A549 (cell line): ENCODE measurements at regions not wholly inside any gene's neighbourhood (a gene's known extent, or its start where the extent isn't known, plus 50 kb on each side); places are given as distances from the start of the nearest gene placed in this dataset.

ENCODE experiments used
- ATAC-seq, 2 experiments: fragments of 200-7000 bp in 1 of 2; fragments of >200 bp in 1 of 2; cut with Nextera tagmentation in 1 of 2; cut with Tn5 transposase in 1 of 2; 3 replicates each; pipeline versions ENCODE4 v1.8.0 to v1.9.1; 2018 to 2020; ENCODE audit warnings: mild to moderate bottlenecking in 1 of 2, moderate library complexity in 1 of 2
- CTCF ChIA-PET: fragments of 300-600 bp; sonication (Branson Sonifier 250); formaldehyde crosslinking; extraction: SDS; loops from one replicate; lab custom pipeline; 2021; ENCODE audit warnings: antibody characterized with exemption, inconsistent platforms; lab: Yijun Ruan, JAX
- POLR2A ChIA-PET: fragments of 350-600 bp; formaldehyde crosslinking; extraction: SDS; loops from one replicate; lab custom pipeline; 2021; ENCODE audit warnings: antibody characterized with exemption, inconsistent platforms; lab: Yijun Ruan, JAX
- DNase-seq, 2 experiments: peaks; one replicate each; pipeline versions ENCODE4 v3.0.0 to v3.0.0-alpha.2; 2011 to 2016; ENCODE audit warnings: low read depth in 1 of 2, low spot score in 1 of 2
- FAIRE-seq: peaks from 2 replicates; lab custom pipeline; 2011; peaks lifted over from hg19 to GRCh38; lab: Jason Lieb, UNC
- H3K27ac ChIP-seq, 2 experiments: fragments of >200 bp; sonication (Bioruptor Twin); formaldehyde crosslinking; 3 replicates each; pipeline ENCODE4 v1.5.1; 2016 to 2017
- H3K4me1 ChIP-seq: fragments of >200 bp; sonication (Bioruptor Twin); formaldehyde crosslinking; 3 replicates; pipeline ENCODE4 v1.6.1; 2016
- H3K4me2 ChIP-seq: fragments of >200 bp; sonication (Bioruptor Twin); formaldehyde crosslinking; 3 replicates; pipeline ENCODE4 v1.6.1; 2016
- H3K4me3 ChIP-seq: fragments of >200 bp; sonication (Bioruptor Twin); formaldehyde crosslinking; 3 replicates; pipeline ENCODE4 v1.5.1; 2016
- H3K9me3 ChIP-seq: fragments of >200 bp; sonication (Bioruptor Twin); formaldehyde crosslinking; 3 replicates; pipeline ENCODE4 v1.6.1; 2016
- CBX8 ChIP-seq: fragments of 200-600 bp; sonication (generic); IDR thresholded peaks from 2 replicates; pipeline ENCODE4 v1.6.1; 2016
- CEBPB ChIP-seq, 2 experiments: fragments of >200 bp in 1 of 2; sonication (Bioruptor Twin) in 1 of 2; formaldehyde crosslinking in 1 of 2; IDR thresholded peaks; 2 replicates each; pipeline ENCODE4 v1.6.1; 2012 to 2016
- CHD2 ChIP-seq: fragments of 150-350 bp; IDR thresholded peaks from 2 replicates; pipeline ENCODE4 v1.6.1; 2014; ENCODE audit warnings: low read length; ENCODE audit not compliant: partially characterized antibody
- CHD4 ChIP-seq: fragments of 200-600 bp; sonication (generic); IDR thresholded peaks from 2 replicates; pipeline ENCODE4 v1.6.1; 2016; ENCODE audit warnings: antibody characterized with exemption, mild to moderate bottlenecking, borderline replicate concordance
- E2F6 ChIP-seq: IDR thresholded peaks from 2 replicates; pipeline ENCODE4 v1.6.1; 2012; ENCODE audit warnings: low read depth, borderline replicate concordance
- EHF ChIP-seq: fragments of 250-450 bp; sonication (Bioruptor Pico); IDR thresholded peaks from 2 replicates; pipeline ENCODE4 v1.5.0; 2020; ENCODE audit warnings: mild to moderate bottlenecking
- EHMT2 ChIP-seq: fragments of 200-600 bp; sonication (generic); IDR thresholded peaks from 2 replicates; pipeline ENCODE4 v1.6.1; 2016; ENCODE audit warnings: antibody characterized with exemption, low read depth, mild to moderate bottlenecking, moderate library complexity
- FOXS1 ChIP-seq: fragments of 250-450 bp; sonication (Bioruptor Pico); IDR thresholded peaks from 2 replicates; pipeline ENCODE4 v1.5.0; 2020; ENCODE audit warnings: mild to moderate bottlenecking, moderate library complexity
- GATA3 ChIP-seq: IDR thresholded peaks from 2 replicates; pipeline ENCODE4 v1.6.1; 2012; ENCODE audit warnings: borderline replicate concordance
- HDAC2 ChIP-seq: fragments of 200-600 bp; sonication (generic); IDR thresholded peaks from 2 replicates; pipeline ENCODE4 v1.6.1; 2016
- HMGXB4 ChIP-seq: fragments of 250-450 bp; sonication (Bioruptor Pico); IDR thresholded peaks from 2 replicates; pipeline ENCODE4 v1.5.0; 2021; ENCODE audit warnings: mild to moderate bottlenecking, moderate library complexity, borderline replicate concordance
- JUN ChIP-seq, 2 experiments: fragments of >200 bp; sonication (Bioruptor Twin); formaldehyde crosslinking; IDR thresholded peaks; 2 replicates in 1 of 2; 3 replicates in 1 of 2; pipeline ENCODE4 v1.6.1; 2016 to 2017
- KDM5A ChIP-seq: fragments of 200-600 bp; sonication (generic); IDR thresholded peaks from 2 replicates; pipeline ENCODE4 v1.6.1; 2016; ENCODE audit warnings: antibody characterized with exemption, mild to moderate bottlenecking
- MAFK ChIP-seq: fragments of 450-650 bp; IDR thresholded peaks from 2 replicates; pipeline ENCODE4 v1.6.1; 2014; ENCODE audit not compliant: partially characterized antibody
- MAZ ChIP-seq: fragments of 150-350 bp; IDR thresholded peaks from 2 replicates; pipeline ENCODE4 v1.6.1; 2014; ENCODE audit warnings: antibody characterized with exemption, low read depth, low read length, borderline replicate concordance
- NPAS2 ChIP-seq: fragments of 250-450 bp; sonication (Bioruptor Pico); IDR thresholded peaks from 2 replicates; pipeline ENCODE4 v1.8.0; 2022; ENCODE audit warnings: mild to moderate bottlenecking, moderate library complexity, borderline replicate concordance
- NR3C1 ChIP-seq: fragments of >200 bp; sonication (Bioruptor Twin); formaldehyde crosslinking; IDR thresholded peaks from 3 replicates; pipeline ENCODE4 v1.6.1; 2017
- POLR2A ChIP-seq: IDR thresholded peaks from 2 replicates; pipeline ENCODE4 v1.6.1; 2012; ENCODE audit warnings: mild to moderate bottlenecking, low read length
- RFX5 ChIP-seq: fragments of 450-650 bp; IDR thresholded peaks from 2 replicates; pipeline ENCODE4 v1.7.1; 2014; ENCODE audit warnings: antibody characterized with exemption, mild to moderate bottlenecking, moderate library complexity
- TP53 ChIP-seq: fragments of 250-450 bp; sonication (Bioruptor Pico); IDR thresholded peaks from 2 replicates; pipeline ENCODE4 v1.5.0; 2021; ENCODE audit warnings: mild to moderate bottlenecking, moderate library complexity
- ZNF302 ChIP-seq: fragments of 250-450 bp; sonication (Bioruptor Pico); IDR thresholded peaks from 2 replicates; pipeline ENCODE4 v1.9.0; 2021; ENCODE audit warnings: inconsistent platforms, mild to moderate bottlenecking, moderate library complexity
- WGBS: methylation state at CpG from one replicate; pipeline ENCODE4 v1.1.6; 2017; ENCODE audit errors: missing lambda C conversion rate; 5-methylcytosine and 5-hydroxymethylcytosine counted together
- TF ChIP-seq, protein P1 (sequence below): fragments of 150-350 bp; IDR thresholded peaks from 2 replicates; pipeline ENCODE4 v1.6.1; 2014; ENCODE audit warnings: low read depth, mild to moderate bottlenecking, low read length
- TF ChIP-seq, protein P2 (sequence below): IDR thresholded peaks from 2 replicates; pipeline ENCODE4 v1.6.1; 2012
- TF ChIP-seq, protein P3 (sequence below): IDR thresholded peaks from 2 replicates; pipeline ENCODE4 v1.6.1; 2012

- DNase-seq (no peak), FAIRE-seq (no peak), ATAC-seq (no peak)
- 72% methylated on average over 10 of the region's 12 CpGs for WGBS
- H3K4me1 ChIP-seq: no peaks in the 10 kb centered on the region
- H3K4me2 ChIP-seq: no peak overlapping the region
- CTCF ChIA-PET: no interaction called here
- no peak for TF ChIP-seq POLR2A
- TF ChIP-seq GATA3: no peak
- TF ChIP-seq FOXS1 (CRISPR knock-in tag): no peak
- TF ChIP-seq KDM5A: no peak
- TF ChIP-seq RFX5: no peak
- no peak for TF ChIP-seq E2F6
- no peak for TF ChIP-seq EHF
- TF ChIP-seq, protein P1, sequence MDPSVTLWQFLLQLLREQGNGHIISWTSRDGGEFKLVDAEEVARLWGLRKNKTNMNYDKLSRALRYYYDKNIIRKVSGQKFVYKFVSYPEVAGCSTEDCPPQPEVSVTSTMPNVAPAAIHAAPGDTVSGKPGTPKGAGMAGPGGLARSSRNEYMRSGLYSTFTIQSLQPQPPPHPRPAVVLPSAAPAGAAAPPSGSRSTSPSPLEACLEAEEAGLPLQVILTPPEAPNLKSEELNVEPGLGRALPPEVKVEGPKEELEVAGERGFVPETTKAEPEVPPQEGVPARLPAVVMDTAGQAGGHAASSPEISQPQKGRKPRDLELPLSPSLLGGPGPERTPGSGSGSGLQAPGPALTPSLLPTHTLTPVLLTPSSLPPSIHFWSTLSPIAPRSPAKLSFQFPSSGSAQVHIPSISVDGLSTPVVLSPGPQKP: no peak
- TF ChIP-seq NPAS2 (CRISPR knock-in tag): no peak
- TF ChIP-seq ZNF302 (CRISPR knock-in tag): no peak
- TF ChIP-seq MAFK: no peak
- no peak for TF ChIP-seq HMGXB4 (CRISPR knock-in tag)
- no peak for TF ChIP-seq CEBPB (IDR thresholded peaks at IDR 0.05)
- TF ChIP-seq HDAC2: no peak
- no peak for TF ChIP-seq CBX8
- TF ChIP-seq CHD4: no peak
- TF ChIP-seq EHMT2: no peak
- TF ChIP-seq, protein P2, sequence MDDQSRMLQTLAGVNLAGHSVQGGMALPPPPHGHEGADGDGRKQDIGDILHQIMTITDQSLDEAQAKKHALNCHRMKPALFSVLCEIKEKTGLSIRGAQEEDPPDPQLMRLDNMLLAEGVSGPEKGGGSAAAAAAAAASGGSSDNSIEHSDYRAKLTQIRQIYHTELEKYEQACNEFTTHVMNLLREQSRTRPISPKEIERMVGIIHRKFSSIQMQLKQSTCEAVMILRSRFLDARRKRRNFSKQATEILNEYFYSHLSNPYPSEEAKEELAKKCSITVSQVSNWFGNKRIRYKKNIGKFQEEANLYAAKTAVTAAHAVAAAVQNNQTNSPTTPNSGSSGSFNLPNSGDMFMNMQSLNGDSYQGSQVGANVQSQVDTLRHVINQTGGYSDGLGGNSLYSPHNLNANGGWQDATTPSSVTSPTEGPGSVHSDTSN: no peak
- H3K4me3 ChIP-seq: no peak overlapping the region
- POLR2A ChIA-PET: no interaction called here
- H3K27ac ChIP-seq: no peak overlapping the region
- H3K9me3 ChIP-seq: no peaks in the 10 kb centered on the region
Measured at GRCh38 chr10:42932116-42932515, 144.8 kb upstream of the RET start.

- DNase-seq (no peak), ATAC-seq (no peak; a peak in 1 of 6 replicates), FAIRE-seq (no peak)
- no peak overlapping the region for H3K4me2 ChIP-seq
- CTCF ChIA-PET: no interaction called here
- POLR2A ChIA-PET: no interaction called here
- H3K9me3 ChIP-seq: no peaks in the 10 kb centered on the region
- no peak overlapping the region for H3K27ac ChIP-seq
- TF ChIP-seq JUN (IDR thresholded peaks at IDR 0.05) (no peak), NR3C1 (no peak), CHD2 (no peak), HDAC2 (no peak), TP53 (CRISPR knock-in tag) (no peak), MAZ (no peak)
- TF ChIP-seq, protein P3, sequence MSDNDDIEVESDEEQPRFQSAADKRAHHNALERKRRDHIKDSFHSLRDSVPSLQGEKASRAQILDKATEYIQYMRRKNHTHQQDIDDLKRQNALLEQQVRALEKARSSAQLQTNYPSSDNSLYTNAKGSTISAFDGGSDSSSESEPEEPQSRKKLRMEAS: no peak
- H3K4me1 ChIP-seq: no peaks in the 10 kb centered on the region
- no peak overlapping the region for H3K4me3 ChIP-seq
- 43% methylated on average over 24 of the region's 45 CpGs for WGBS
Measured at GRCh38 chr10:42932735-42933447, 144.0 kb upstream of the RET start.
